CD4-positive, alpha-beta T cell treated with Interleukin-17A for 1 hour (primary cell): ENCODE measurements at regions not wholly inside any gene's neighbourhood (a gene's known extent, or its start where the extent isn't known, plus 50 kb on each side); places are given as distances from the start of the nearest gene placed in this dataset.

Experiments used
- DNase-seq: peaks from one replicate; pipeline ENCODE4 v3.0.0-alpha.2; 2020

DNA sequence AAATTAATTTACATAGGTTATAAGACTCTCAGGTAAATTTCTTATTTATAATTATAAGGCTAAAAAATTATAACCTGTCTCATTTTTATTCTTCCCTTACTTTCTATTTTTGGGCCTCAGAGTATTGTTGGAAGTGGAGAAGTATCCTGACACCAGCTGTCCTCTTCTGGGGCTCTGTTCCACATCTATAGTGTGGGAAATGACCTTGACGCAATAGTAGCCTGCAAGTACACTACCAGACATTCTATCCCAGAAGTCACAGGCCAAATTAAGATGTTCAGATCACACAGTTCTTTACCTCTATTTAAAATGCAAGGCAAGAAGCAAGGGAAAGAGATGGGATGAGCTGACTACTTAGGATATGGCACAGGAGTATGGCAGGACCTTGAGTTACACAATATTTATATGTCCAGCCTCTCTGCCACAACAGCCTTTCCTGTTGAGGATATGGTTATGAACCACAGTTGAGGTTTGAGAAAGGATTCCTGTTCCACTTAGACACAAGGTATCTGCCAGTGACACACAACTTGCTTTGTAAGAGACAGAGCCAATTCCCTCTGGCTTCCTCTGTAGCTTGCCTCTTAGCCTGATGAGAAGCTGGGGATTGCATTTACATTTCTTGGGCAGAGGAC lies 158.0 kb upstream of the IL12A start:
- DNase-seq: no peak

DNA sequence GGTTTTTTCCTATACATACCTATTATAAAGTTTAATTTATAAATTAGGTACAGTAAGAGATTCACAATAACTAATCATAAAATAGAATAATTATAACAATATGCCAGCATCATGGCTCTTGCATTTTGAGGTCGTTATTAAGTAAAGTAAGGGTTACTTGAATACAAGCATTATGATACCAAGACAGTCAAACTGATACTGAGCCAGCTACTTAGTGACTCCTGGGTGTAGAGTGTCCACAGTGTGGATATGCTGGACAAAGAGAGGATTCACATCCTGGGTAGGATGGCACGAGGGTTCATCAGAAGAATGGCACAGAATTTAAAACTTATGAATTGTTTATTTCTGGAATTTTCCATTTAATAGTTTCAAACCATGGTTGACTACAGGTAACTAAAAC lies 157.2 kb upstream of the IL12A start:
- DNase-seq: no peak

DNA sequence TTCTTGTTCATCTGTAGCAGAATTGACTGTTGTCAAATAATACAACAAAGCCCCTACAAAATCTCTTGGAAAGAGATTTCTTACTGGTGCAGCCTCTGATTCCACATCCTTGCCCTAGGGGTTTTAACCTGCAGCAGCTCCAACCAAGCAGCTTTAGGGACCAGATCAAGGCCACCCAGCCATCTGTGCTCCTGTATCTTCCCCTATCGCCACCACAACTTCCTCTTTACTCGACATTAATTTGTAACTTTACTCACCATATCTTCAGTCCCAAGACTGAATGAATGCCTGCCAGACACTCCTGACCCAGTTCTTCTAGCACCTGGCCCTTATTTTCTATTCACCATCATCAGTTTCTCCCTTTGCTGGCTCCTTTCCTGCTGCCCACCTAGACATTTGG lies 156.6 kb upstream of the IL12A start:
- no peak for DNase-seq

GRCh38 chr3:159835126-159835525 lies 153.5 kb upstream of the IL12A start:
- no peak for DNase-seq

GRCh38 chr3:159837725-159838124 lies 150.9 kb upstream of the IL12A start:
- DNase-seq: no peak

DNA sequence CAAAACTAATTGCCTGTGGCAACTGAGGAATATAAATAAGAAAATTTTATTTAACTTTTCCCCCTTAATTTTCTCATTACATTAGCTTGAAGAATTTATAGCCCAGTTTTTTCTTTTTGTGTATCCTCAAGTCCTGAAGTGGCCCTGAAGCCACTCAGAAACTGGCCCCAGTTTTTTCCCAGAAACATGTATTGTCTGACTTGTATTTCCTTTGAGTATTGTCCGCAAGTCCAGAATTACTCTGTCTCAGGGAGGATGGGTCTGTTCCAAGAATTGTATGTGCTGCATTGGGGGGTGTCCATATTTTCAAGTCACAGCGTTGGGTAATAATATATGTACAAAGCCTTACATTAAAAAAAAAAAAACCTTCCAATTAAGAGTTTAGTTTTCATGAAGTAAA lies 149.7 kb upstream of the IL12A start:
- DNase-seq: no peak

- no peak for DNase-seq
Observed at GRCh38 chr3:159839561-159840379, 148.9 kb upstream of the IL12A start, which contains the start of gene SCHIP1. Gene SCHIP1 (plus strand): TSS chr3:159839861.

DNA sequence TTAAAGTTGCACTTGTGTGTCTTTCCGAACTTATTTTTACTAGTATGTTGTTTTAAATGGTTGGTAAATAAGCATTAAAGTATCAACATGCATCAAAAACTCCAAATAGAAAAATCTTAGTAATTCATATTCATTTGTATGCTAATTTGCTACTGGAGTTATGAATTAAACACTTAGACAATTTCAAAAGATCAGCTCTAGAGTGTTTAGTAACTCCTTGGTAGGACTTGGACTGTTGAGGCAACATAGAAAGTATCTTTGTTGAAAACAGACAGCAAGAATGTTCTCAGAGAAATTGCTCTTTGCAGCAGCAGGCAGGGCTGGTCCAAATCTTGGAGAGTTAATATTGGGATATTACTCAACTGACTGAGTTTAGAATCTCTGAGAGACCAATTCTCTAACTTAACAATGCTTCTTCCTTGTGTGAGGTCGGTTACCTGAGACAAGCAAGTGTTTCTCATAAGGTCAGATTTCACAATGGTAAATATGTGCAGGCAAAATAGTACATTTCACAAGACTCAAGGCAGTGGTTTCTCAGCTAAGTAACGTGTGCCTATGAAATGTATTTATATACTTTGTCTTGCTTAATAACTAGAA lies 147.8 kb upstream of the IL12A start:
- no peak for DNase-seq

- no peak for DNase-seq
Observed at GRCh38 chr3:159841766-159842165, 146.9 kb upstream of the IL12A start.

DNA sequence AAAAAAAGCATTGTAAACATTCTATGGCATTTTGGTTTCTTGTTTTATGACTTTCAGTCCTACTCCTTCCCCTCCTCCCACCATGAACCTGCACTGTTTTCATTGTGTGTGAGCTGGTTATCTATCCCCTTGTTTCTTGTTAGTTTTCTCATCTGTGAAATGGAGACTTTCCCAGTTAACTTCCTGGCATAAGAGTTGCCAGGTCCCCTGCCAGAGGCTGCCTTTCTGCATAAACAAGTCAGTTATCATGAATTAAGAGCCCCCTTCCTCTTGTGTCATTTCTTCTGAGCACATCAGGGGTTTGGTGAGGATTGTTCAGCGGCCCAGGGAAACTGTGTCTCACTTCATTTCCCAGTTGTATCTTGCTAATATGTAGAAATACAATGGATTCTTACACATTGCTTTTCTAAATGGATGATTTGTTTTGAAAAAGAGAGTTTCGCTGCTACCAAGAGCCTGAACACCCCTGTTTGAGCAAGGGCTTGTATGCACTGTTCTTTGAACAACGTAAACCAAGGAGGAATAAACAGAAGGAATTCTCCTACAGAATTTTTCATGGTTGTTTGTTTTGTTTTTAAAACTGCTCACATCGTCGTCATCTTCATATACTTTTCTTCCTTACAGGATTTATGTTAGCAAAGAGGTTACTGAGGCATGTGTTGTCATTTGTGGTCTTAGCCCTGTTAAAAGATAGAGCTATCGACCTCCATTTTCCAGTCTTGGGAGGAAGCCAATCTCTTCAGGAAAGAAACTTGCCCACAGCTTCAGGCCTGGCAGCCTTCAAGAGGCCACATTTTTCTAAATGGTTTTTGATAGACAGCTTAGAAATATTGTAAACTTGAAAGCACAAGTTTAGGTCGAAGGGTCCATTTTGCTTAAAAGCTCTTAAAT lies 144.6 kb upstream of the IL12A start:
- DNase-seq: no peak

- no peak for DNase-seq
Observed at GRCh38 chr3:159844801-159845261, 143.8 kb upstream of the IL12A start.

DNA sequence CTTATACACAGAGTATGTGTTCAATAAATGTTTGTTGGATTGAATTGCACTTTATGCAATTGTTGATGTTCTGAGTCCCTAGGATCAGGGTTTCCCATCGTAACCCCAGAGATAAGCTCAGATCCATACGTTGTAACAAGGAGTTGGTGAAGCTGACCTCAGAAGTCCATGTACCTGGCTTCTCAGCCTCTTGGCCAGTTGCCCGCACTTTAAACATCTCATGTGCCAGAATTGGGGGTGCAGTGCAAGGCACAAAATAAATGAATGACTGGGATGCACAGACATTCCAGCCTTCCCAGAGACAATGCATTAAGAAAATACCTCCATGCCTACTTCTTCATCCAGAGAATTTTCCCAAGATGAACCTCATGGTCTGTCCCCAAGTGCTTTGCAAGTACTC lies 142.9 kb upstream of the IL12A start:
- DNase-seq: no peak

DNA sequence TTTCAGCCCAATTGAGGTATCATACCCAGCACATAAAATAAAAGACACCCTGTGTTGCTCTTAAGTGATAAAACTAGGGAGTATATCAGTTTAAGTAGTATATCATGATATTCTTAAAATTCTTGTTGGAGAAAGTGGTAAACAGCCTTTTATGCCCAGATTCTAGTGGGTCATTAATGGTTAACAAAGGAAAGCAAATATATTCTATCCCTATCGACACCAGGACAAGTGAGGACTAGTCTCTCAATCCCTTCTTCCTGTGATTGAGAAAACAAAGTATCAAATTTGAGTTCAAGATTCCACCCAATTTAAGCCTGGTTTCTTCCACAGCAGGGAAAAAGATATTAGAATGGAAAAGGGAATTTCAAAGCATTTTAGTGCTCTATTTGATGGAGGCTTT lies 142.4 kb upstream of the IL12A start:
- no peak for DNase-seq

DNA sequence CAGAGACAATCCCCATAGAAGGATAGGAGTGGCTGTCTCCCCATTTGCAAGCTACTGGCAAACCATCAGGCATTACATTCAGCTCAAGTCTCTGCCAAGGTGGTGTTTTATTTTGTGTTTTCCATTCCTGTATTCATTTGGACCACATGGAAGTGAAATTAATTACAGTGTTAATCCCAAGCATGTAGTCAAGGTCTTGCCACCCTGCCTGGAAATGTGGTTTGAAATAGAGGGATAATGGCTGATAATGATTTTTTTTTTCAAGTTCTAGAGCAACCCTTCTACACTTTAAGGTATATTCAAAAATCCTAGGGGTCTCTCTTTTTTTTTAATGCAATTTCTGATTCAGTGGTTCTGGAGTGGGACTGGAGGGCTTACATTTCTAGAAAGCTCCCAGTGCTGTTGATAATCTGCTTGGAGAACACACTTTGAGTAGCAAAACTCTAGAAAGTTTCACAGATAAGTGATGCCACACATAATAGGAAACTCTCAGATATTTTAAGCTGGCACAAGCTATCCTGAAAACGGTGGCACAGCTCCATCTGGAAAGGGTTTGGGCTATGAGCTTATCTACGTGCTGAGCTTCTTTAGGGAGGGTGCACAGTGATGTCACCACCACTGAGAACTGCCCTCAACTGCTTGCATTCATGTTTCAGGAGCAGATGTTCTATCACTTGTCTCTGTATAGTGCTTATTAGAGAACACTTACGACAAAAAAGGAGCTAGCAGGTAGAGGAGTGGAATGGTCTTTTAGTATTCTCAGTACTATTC lies 140.1 kb upstream of the IL12A start:
- DNase-seq: no peak

DNA sequence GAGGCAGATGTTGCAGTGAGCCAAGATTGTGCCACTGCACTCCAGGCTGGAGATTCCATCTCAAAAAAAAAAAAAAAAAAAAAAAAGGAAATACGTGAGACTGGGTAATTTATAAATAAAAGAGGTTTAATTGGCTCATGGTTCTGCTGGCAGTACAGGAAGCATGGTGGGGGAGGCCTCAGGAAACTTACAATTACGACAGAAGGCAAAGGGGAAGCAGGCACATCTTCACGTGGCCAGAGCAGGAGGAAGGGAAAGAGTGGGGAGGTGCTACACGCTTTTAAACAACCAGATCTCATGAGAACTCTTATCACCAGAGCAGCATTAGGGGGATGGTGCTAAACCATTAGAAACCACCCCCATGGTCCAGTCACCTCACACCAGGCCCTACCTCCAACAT lies 138.2 kb upstream of the IL12A start:
- no peak for DNase-seq

DNA sequence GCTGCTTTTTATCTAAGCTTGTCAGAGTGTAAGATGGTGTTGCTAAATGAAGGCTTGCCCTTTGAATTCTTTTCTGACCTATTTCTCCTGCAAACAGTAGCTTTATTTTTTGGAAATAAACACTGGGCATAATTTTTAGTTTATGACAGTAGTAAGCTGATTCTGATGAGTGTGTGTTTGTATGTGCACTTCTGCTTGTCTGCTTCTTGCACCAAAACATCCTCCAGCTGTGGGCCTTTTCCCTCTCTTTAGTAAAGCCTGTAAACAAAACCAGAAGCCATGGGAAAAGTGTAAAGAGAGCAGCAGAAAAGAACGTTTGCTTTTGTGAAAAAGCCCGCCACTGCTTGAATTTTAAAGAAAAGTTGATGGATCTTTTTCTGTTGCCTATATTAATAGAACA lies 136.4 kb upstream of the IL12A start:
- DNase-seq: no peak

GRCh38 chr3:159852821-159853505 lies 135.7 kb upstream of the IL12A start:
- DNase-seq: no peak

GRCh38 chr3:159853506-159853864 lies 135.2 kb upstream of the IL12A start:
- DNase-seq: no peak

GRCh38 chr3:159854500-159855124 lies 134.0 kb upstream of the IL12A start:
- DNase-seq: no peak

DNA sequence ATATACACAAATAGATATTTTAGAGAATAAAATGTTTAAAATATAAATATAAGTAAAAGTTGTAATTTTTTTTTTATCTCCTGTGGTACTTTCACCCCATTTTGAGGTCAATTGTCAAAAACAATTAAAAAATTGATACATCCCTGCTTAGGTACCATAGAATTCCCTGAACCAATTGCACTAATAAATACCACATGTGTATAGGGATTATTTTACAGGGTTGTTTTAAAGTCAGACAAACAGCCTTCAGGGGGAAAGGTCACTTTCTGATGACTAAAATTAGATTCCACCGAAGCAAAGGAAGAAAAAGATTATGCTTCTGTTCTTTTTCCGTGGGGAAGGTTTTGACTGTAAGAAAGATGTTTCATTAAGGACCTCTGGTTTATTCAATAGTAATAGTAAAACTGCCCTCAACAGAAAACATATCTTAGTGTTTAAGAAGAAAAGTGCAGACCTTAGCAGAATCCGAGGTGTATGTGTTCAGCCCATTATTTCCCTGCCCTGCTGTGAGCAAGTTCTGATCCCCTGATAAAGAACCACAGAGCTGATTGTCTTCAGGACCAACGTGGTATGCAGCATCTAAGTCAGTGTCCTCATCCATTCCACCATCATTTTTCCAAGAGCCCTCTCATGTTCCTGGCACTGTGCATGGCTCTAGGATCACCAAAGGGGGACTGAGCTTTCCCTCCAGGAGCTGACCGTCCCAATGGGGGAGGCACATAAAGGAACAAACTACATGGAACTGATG lies 132.9 kb upstream of the IL12A start:
- no peak for DNase-seq
